Erythroblast (primary cell): ENCODE measurements at regions not wholly inside any gene's neighbourhood (a gene's known extent, or its start where the extent isn't known, plus 50 kb on each side); places are given as distances from the start of the nearest gene placed in this dataset.
"Not testable (repeated sequence)": the region's sequence is repeated elsewhere in the genome, so short reads cannot be mapped to it uniquely, and the experiment has no call there.

Source experiments
- DNase-seq, 2 experiments: peaks; one replicate each; lab custom pipeline; 2025; lab: John Stamatoyannopoulos, UW
- GATA1 ChIP-seq: IDR thresholded peaks from 2 replicates; pipeline ENCODE4 v1.6.1; 2011; ENCODE audit warnings: low read depth, mild to moderate bottlenecking, control low read depth, low read length, moderate library complexity
- POLR2A ChIP-seq: IDR thresholded peaks from 2 replicates; pipeline ENCODE4 v1.6.1; 2011; ENCODE audit warnings: mild to moderate bottlenecking, low read length

GRCh38 chr16:5944971-5945370 is 847.4 kb upstream of the EEF2KMT start:
- TF ChIP-seq POLR2A = no peak
- no peak for TF ChIP-seq GATA1
- DNase-seq = no peak

- TF ChIP-seq POLR2A (no peak), GATA1 (no peak)
- no peak for DNase-seq
These were observed 841.0 kb upstream of the EEF2KMT start for GRCh38 chr16:5938607-5939006.

GRCh38 chr16:5932906-5933305 is 835.3 kb upstream of the EEF2KMT start:
- TF ChIP-seq POLR2A (no peak), GATA1 (no peak)
- no peak for DNase-seq

- no peak for DNase-seq
- TF ChIP-seq GATA1 = no peak
- no peak for TF ChIP-seq POLR2A
These were observed 831.0 kb upstream of the EEF2KMT start for GRCh38 chr16:5928476-5929065.

- TF ChIP-seq GATA1 = no peak
- TF ChIP-seq POLR2A = no peak
- no peak for DNase-seq
These were observed 828.3 kb upstream of the EEF2KMT start for GRCh38 chr16:5925850-5926249.

- TF ChIP-seq POLR2A (no peak), GATA1 (no peak)
These were observed 825.1 kb upstream of the EEF2KMT start for GRCh38 chr16:5922686-5923085.

GRCh38 chr16:5918567-5919130 is 821.1 kb upstream of the EEF2KMT start:
- TF ChIP-seq POLR2A = no peak
- TF ChIP-seq GATA1 = no peak
- DNase-seq = no peak

More at GRCh38 chr16:5922686-5923085, 825.1 kb upstream of the EEF2KMT start:
- no peak for DNase-seq

- TF ChIP-seq GATA1 = no peak
- no peak for DNase-seq
These were observed 820.0 kb upstream of the EEF2KMT start for GRCh38 chr16:5917436-5918195.

- no peak for TF ChIP-seq POLR2A
- no peak for TF ChIP-seq GATA1
- DNase-seq = no peak
These were observed 819.2 kb upstream of the EEF2KMT start for GRCh38 chr16:5916711-5917191.

- DNase-seq = no peak
These were observed 813.6 kb upstream of the EEF2KMT start for GRCh38 chr16:5911241-5911640.

GRCh38 chr16:5909556-5909955 is 812.0 kb upstream of the EEF2KMT start:
- DNase-seq = not testable (repeated sequence)

More at GRCh38 chr16:5911241-5911640, 813.6 kb upstream of the EEF2KMT start:
- TF ChIP-seq POLR2A = no peak
- TF ChIP-seq GATA1 = no peak

GRCh38 chr16:5907544-5907943 is 809.9 kb upstream of the EEF2KMT start:
- no peak for DNase-seq
- TF ChIP-seq GATA1 = no peak
- TF ChIP-seq POLR2A = no peak

- DNase-seq = no peak
- no peak for TF ChIP-seq GATA1
- no peak for TF ChIP-seq POLR2A
These were observed 808.8 kb upstream of the EEF2KMT start for GRCh38 chr16:5906351-5906750.

GRCh38 chr16:5905935-5906334 is 808.3 kb upstream of the EEF2KMT start:
- TF ChIP-seq GATA1 (no peak), POLR2A (no peak)
- no peak for DNase-seq
